Astrocyte (in vitro differentiated cells and primary cell): ENCODE measurements at regions not wholly inside any gene's neighbourhood (a gene's known extent, or its start where the extent isn't known, plus 50 kb on each side); places are given as distances from the start of the nearest gene placed in this dataset.

Experiments used
- DNase-seq: peaks from one replicate; pipeline ENCODE4 v3.0.0-alpha.2; 2010; ENCODE audit warnings: low read depth
- FAIRE-seq: peaks from 2 replicates; lab custom pipeline; 2011; peaks lifted over from hg19 to GRCh38; lab: Jason Lieb, UNC
- H2AFZ ChIP-seq: 2 replicates; pipeline ENCODE4 v1.6.0; 2012; ENCODE audit warnings: low read depth, low read length, inconsistent platforms
- H3K27ac ChIP-seq: 2 replicates; pipeline ENCODE4 v1.5.1; 2011; ENCODE audit warnings: low read depth, low read length, inconsistent platforms
- H3K27me3 ChIP-seq: 2 replicates; pipeline ENCODE4 v1.6.0; 2011; ENCODE audit warnings: low read length, inconsistent platforms; ENCODE audit not compliant: insufficient read depth
- H3K36me3 ChIP-seq: 2 replicates; pipeline ENCODE4 v1.5.1; 2011; ENCODE audit warnings: low read length, inconsistent platforms; ENCODE audit not compliant: insufficient read depth
- H3K4me1 ChIP-seq: 2 replicates; pipeline ENCODE4 v1.5.1; 2011; ENCODE audit warnings: low read length, inconsistent platforms; ENCODE audit not compliant: insufficient read depth
- H3K4me2 ChIP-seq: 2 replicates; pipeline ENCODE4 v1.6.0; 2012; ENCODE audit warnings: low read length, inconsistent platforms
- H3K4me3 ChIP-seq: 2 replicates; pipeline ENCODE4 v1.5.1; 2011; ENCODE audit warnings: low read depth, mild to moderate bottlenecking, low read length, inconsistent platforms; ENCODE audit not compliant: insufficient read depth
- H3K79me2 ChIP-seq: 2 replicates; pipeline ENCODE4 v1.6.0; 2012; ENCODE audit warnings: mild to moderate bottlenecking, low read length, inconsistent platforms; ENCODE audit not compliant: insufficient read depth
- H3K9ac ChIP-seq: 2 replicates; pipeline ENCODE4 v1.6.0; 2012; ENCODE audit warnings: mild to moderate bottlenecking, low read length, inconsistent platforms
- H3K9me3 ChIP-seq: 2 replicates; pipeline ENCODE4 v1.5.1; 2012; ENCODE audit warnings: low read depth, mild to moderate bottlenecking, low read length, inconsistent platforms; ENCODE audit not compliant: insufficient read depth
- H4K20me1 ChIP-seq: 2 replicates; pipeline ENCODE4 v1.6.0; 2012; ENCODE audit warnings: low read length, inconsistent platforms; ENCODE audit not compliant: insufficient read depth
- H3K27ac Mint-ChIP-seq: one replicate; pipeline ENCODE4 v1.8.0; 2021; ENCODE audit warnings: mild to moderate bottlenecking, mixed read lengths; ENCODE audit not compliant: unreplicated experiment
- H3K27me3 Mint-ChIP-seq: one replicate; pipeline ENCODE4 v1.8.0; 2021; ENCODE audit warnings: low read depth, mixed read lengths; ENCODE audit not compliant: unreplicated experiment
- H3K36me3 Mint-ChIP-seq: one replicate; pipeline ENCODE4 v1.8.0; 2021; ENCODE audit warnings: low read depth, mixed read lengths; ENCODE audit not compliant: unreplicated experiment
- H3K4me1 Mint-ChIP-seq: one replicate; pipeline ENCODE4 v1.8.0; 2021; ENCODE audit warnings: low read depth, mixed read lengths; ENCODE audit not compliant: unreplicated experiment
- H3K4me3 Mint-ChIP-seq: one replicate; pipeline ENCODE4 v1.8.0; 2021; ENCODE audit warnings: mild to moderate bottlenecking, moderate library complexity, mixed read lengths; ENCODE audit not compliant: unreplicated experiment
- H3K9me3 Mint-ChIP-seq: one replicate; pipeline ENCODE4 v1.8.0; 2021; ENCODE audit warnings: mild to moderate bottlenecking, mixed read lengths; ENCODE audit not compliant: unreplicated experiment
- EZH2 ChIP-seq: IDR thresholded peaks from 2 replicates; pipeline ENCODE4 v1.6.1; 2012; ENCODE audit warnings: mild to moderate bottlenecking, low read length, inconsistent platforms; ENCODE audit not compliant: insufficient read depth
- TF ChIP-seq, protein P1 (sequence below): IDR thresholded peaks from 2 replicates; pipeline ENCODE4 v1.5.1; 2011; ENCODE audit warnings: low read depth, mild to moderate bottlenecking, inconsistent platforms, low read length, moderate library complexity; ENCODE audit not compliant: insufficient read depth

DNA sequence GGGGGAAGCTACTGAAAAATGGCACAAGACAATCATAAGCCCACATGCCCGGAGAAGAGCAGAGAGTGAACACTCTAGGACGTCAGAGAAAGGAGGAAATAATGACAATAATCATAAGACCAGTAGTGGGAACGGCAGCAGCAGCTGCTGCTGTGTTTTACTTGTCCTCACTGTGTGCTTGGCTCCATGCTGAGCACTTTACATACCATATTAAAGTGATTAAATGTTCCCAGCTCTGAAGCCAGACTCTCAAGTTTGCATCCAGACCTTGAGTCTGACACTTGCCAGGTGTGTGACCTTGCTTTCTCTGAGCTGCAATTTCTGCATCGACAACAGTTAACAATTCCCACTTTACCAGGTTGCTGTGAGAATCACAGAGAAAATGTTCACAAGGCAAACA, 255.4 kb downstream of the SPANXN1 start:
- FAIRE-seq (peak; percentile 79), DNase-seq (no peak)
- Mint-ChIP-seq H3K27me3 (no peaks in the 10 kb centered on the region), H3K36me3 (no peaks in the 10 kb centered on the region), H3K4me3 (no peak overlapping the region), H3K4me1 (no peaks in the 10 kb centered on the region), H3K9me3 (peaks cover 6% of the 10 kb centered on the region), H3K27ac (no peak overlapping the region)
- H3K4me1 ChIP-seq = no peaks in the 10 kb centered on the region
- no peaks in the 10 kb centered on the region for H3K79me2 ChIP-seq
- no peaks in the 10 kb centered on the region for H4K20me1 ChIP-seq
- H3K4me2 ChIP-seq = no peak overlapping the region
- H3K4me3 ChIP-seq = no peak overlapping the region
- H3K27me3 ChIP-seq = no peaks in the 10 kb centered on the region
- no peak overlapping the region for H2AFZ ChIP-seq
- H3K9ac ChIP-seq = no peak overlapping the region
- H3K36me3 ChIP-seq = no peaks in the 10 kb centered on the region
- H3K9me3 ChIP-seq = no peaks in the 10 kb centered on the region
- TF ChIP-seq, protein P1, sequence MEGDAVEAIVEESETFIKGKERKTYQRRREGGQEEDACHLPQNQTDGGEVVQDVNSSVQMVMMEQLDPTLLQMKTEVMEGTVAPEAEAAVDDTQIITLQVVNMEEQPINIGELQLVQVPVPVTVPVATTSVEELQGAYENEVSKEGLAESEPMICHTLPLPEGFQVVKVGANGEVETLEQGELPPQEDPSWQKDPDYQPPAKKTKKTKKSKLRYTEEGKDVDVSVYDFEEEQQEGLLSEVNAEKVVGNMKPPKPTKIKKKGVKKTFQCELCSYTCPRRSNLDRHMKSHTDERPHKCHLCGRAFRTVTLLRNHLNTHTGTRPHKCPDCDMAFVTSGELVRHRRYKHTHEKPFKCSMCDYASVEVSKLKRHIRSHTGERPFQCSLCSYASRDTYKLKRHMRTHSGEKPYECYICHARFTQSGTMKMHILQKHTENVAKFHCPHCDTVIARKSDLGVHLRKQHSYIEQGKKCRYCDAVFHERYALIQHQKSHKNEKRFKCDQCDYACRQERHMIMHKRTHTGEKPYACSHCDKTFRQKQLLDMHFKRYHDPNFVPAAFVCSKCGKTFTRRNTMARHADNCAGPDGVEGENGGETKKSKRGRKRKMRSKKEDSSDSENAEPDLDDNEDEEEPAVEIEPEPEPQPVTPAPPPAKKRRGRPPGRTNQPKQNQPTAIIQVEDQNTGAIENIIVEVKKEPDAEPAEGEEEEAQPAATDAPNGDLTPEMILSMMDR = no peak
- no peak for TF ChIP-seq EZH2
- no peak overlapping the region for H3K27ac ChIP-seq

DNA sequence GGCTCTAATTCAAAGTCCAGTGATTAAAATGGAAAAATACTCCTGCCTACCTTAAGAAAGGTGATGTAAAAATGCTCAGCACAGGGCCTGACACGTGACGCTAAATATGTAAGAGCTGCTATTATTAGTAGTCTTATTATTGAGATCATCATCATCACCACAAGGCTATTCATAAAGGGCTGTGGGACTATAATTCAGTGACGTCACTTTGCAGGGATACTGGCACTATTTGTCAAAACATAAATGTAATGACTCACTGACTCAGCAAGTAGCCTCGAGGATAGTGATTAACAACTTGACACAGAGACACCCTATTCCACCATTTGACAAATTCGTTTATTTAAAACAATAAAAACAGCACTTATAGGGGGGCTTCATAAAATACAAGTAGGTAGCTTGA, 258.9 kb downstream of the SPANXN1 start:
- Histone ChIP-seq H3K27me3 (no peaks in the 10 kb centered on the region), H3K9me3 (no peaks in the 10 kb centered on the region), H3K36me3 (no peaks in the 10 kb centered on the region), H3K4me2 (no peak overlapping the region), H3K4me1 (no peaks in the 10 kb centered on the region), H3K9ac (no peak overlapping the region), H3K4me3 (no peak overlapping the region), H2AFZ (no peak overlapping the region), H3K27ac (no peak overlapping the region), H3K79me2 (no peaks in the 10 kb centered on the region), H4K20me1 (no peaks in the 10 kb centered on the region)
- DNase-seq (no peak), FAIRE-seq (no peak)
- no peaks in the 10 kb centered on the region for H3K27me3 Mint-ChIP-seq
- peaks cover 3% of the 10 kb centered on the region for H3K9me3 Mint-ChIP-seq
- no peak overlapping the region for H3K4me3 Mint-ChIP-seq
- no peak overlapping the region for H3K27ac Mint-ChIP-seq
- H3K36me3 Mint-ChIP-seq = no peaks in the 10 kb centered on the region
- no peaks in the 10 kb centered on the region for H3K4me1 Mint-ChIP-seq
- TF ChIP-seq, protein P1 = no peak
- no peak for TF ChIP-seq EZH2

DNA sequence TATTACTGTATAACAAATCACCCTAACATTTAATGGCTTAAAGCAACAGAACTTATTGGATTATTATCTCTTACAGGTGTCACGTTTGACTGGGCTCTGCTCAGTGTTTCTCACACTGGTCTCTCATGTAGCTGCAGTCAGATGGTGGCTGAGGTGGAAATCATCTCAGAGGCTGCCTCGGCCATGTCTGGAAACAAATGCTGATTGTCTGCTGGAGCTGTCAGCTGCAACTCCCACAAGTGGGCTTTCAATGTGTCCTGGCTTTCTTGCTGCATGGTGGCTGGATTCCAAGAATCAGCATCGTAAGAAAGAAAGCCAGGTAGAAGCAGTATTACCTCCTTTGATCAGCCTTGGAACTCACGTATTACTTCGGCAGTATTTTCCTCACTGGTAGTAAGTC, 277.6 kb downstream of the SPANXN1 start:
- no peaks in the 10 kb centered on the region for H3K36me3 ChIP-seq
- no peak overlapping the region for H3K4me2 ChIP-seq
- no peaks in the 10 kb centered on the region for H3K9me3 Mint-ChIP-seq
- no peak overlapping the region for H3K4me3 ChIP-seq
- no peaks in the 10 kb centered on the region for H3K27me3 ChIP-seq
- no peak overlapping the region for H2AFZ ChIP-seq
- no peak overlapping the region for H3K9ac ChIP-seq
- no peak overlapping the region for H3K27ac Mint-ChIP-seq
- H3K4me1 ChIP-seq = no peaks in the 10 kb centered on the region
- no peaks in the 10 kb centered on the region for H3K79me2 ChIP-seq
- no peak for TF ChIP-seq EZH2
- TF ChIP-seq, protein P1 = no peak
- H3K4me1 Mint-ChIP-seq = no peaks in the 10 kb centered on the region
- FAIRE-seq (no peak), DNase-seq (no peak)
- no peak overlapping the region for H3K4me3 Mint-ChIP-seq
- H3K27me3 Mint-ChIP-seq = no peaks in the 10 kb centered on the region
- H4K20me1 ChIP-seq = no peaks in the 10 kb centered on the region
- H3K36me3 Mint-ChIP-seq = no peaks in the 10 kb centered on the region
- no peak overlapping the region for H3K27ac ChIP-seq
- no peaks in the 10 kb centered on the region for H3K9me3 ChIP-seq
